ENCODE measurements at regions not wholly inside any gene's neighbourhood (a gene's known extent, or its start where the extent isn't known, plus 50 kb on each side); places are given as distances from the start of the nearest gene placed in this dataset.

- H3K9me3 ChIP-seq (ENCODE audit: insufficient read depth, low read length), result no peaks in the 10 kb centered on the region
- no peak overlapping the region for H3K27ac ChIP-seq (ENCODE audit: low read depth, low read length)
- H3K9me2 ChIP-seq (replicated peaks; ENCODE audit: insufficient read depth, low read length), result no peaks in the 10 kb centered on the region
- no peaks in the 10 kb centered on the region for H3F3A ChIP-seq (ENCODE audit: insufficient read depth)
- H4K20me1 ChIP-seq (ENCODE audit: low read depth, low read length), result no peaks in the 10 kb centered on the region
- H3K27me3 ChIP-seq (ENCODE audit: low read length), result no peaks in the 10 kb centered on the region
- H3K79me2 ChIP-seq (ENCODE audit: insufficient read depth, low read length), result no peaks in the 10 kb centered on the region
- H3K36me3 ChIP-seq (ENCODE audit: low read length), result no peaks in the 10 kb centered on the region
- no peak overlapping the region for H3K4me3 ChIP-seq (ENCODE audit: insufficient read depth, low read length, poor library complexity, severe bottlenecking)
- H3K4me2 ChIP-seq (ENCODE audit: low read depth, low read length, poor library complexity, severe bottlenecking), result no peak overlapping the region
- H2AFZ ChIP-seq (ENCODE audit: low read depth, low read length, severe bottlenecking), result no peak overlapping the region
- H3K9ac ChIP-seq (ENCODE audit: low read length), result no peak overlapping the region
- TF ChIP-seq EZH2phosphoT487 (conservative IDR thresholded peaks at IDR 0.05; ENCODE audit: low read length), result no peak
- TF ChIP-seq, protein P1, sequence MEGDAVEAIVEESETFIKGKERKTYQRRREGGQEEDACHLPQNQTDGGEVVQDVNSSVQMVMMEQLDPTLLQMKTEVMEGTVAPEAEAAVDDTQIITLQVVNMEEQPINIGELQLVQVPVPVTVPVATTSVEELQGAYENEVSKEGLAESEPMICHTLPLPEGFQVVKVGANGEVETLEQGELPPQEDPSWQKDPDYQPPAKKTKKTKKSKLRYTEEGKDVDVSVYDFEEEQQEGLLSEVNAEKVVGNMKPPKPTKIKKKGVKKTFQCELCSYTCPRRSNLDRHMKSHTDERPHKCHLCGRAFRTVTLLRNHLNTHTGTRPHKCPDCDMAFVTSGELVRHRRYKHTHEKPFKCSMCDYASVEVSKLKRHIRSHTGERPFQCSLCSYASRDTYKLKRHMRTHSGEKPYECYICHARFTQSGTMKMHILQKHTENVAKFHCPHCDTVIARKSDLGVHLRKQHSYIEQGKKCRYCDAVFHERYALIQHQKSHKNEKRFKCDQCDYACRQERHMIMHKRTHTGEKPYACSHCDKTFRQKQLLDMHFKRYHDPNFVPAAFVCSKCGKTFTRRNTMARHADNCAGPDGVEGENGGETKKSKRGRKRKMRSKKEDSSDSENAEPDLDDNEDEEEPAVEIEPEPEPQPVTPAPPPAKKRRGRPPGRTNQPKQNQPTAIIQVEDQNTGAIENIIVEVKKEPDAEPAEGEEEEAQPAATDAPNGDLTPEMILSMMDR (IDR thresholded peaks at IDR 0.05; ENCODE audit: insufficient read depth, low read length, poor library complexity, severe bottlenecking), result no peak
Measured at GRCh38 chr9:4417578-4418325, 72.5 kb upstream of the SLC1A1 start.

GRCh38 chr9:4416467-4416866 is 73.8 kb upstream of the SLC1A1 start:
- TF ChIP-seq, protein P1 (IDR thresholded peaks at IDR 0.05; ENCODE audit: insufficient read depth, low read length, poor library complexity, severe bottlenecking), result no peak
- TF ChIP-seq EZH2phosphoT487 (conservative IDR thresholded peaks at IDR 0.05; ENCODE audit: low read length), result no peak
- Histone ChIP-seq H3K4me3 (ENCODE audit: insufficient read depth, low read length, poor library complexity, severe bottlenecking) (no peak overlapping the region), H3K27ac (ENCODE audit: low read depth, low read length) (no peak overlapping the region), H3K9me3 (ENCODE audit: insufficient read depth, low read length) (no peaks in the 10 kb centered on the region), H3F3A (ENCODE audit: insufficient read depth) (no peaks in the 10 kb centered on the region), H3K9ac (ENCODE audit: low read length) (no peak overlapping the region), H3K79me2 (ENCODE audit: insufficient read depth, low read length) (no peaks in the 10 kb centered on the region), H2AFZ (ENCODE audit: low read depth, low read length, severe bottlenecking) (no peak overlapping the region), H3K4me2 (ENCODE audit: low read depth, low read length, poor library complexity, severe bottlenecking) (no peak overlapping the region), H3K9me2 (replicated peaks; ENCODE audit: insufficient read depth, low read length) (no peaks in the 10 kb centered on the region), H4K20me1 (ENCODE audit: low read depth, low read length) (no peaks in the 10 kb centered on the region), H3K27me3 (ENCODE audit: low read length) (no peaks in the 10 kb centered on the region), H3K36me3 (ENCODE audit: low read length) (no peaks in the 10 kb centered on the region)

- Histone ChIP-seq H3K79me2 (ENCODE audit: insufficient read depth, low read length) (no peaks in the 10 kb centered on the region), H3K27ac (ENCODE audit: low read depth, low read length) (no peak overlapping the region), H2AFZ (ENCODE audit: low read depth, low read length, severe bottlenecking) (no peak overlapping the region), H3K4me3 (ENCODE audit: insufficient read depth, low read length, poor library complexity, severe bottlenecking) (no peak overlapping the region), H3K36me3 (ENCODE audit: low read length) (no peaks in the 10 kb centered on the region), H3K4me2 (ENCODE audit: low read depth, low read length, poor library complexity, severe bottlenecking) (no peak overlapping the region), H3F3A (ENCODE audit: insufficient read depth) (no peaks in the 10 kb centered on the region), H3K9me2 (replicated peaks; ENCODE audit: insufficient read depth, low read length) (no peaks in the 10 kb centered on the region), H3K27me3 (ENCODE audit: low read length) (no peaks in the 10 kb centered on the region), H3K9ac (ENCODE audit: low read length) (no peak overlapping the region), H3K9me3 (ENCODE audit: insufficient read depth, low read length) (no peaks in the 10 kb centered on the region), H4K20me1 (ENCODE audit: low read depth, low read length) (no peaks in the 10 kb centered on the region)
- no peak for TF ChIP-seq EZH2phosphoT487 (conservative IDR thresholded peaks at IDR 0.05; ENCODE audit: low read length)
Measured at GRCh38 chr9:4415281-4415680, 75.0 kb upstream of the SLC1A1 start.

DNA sequence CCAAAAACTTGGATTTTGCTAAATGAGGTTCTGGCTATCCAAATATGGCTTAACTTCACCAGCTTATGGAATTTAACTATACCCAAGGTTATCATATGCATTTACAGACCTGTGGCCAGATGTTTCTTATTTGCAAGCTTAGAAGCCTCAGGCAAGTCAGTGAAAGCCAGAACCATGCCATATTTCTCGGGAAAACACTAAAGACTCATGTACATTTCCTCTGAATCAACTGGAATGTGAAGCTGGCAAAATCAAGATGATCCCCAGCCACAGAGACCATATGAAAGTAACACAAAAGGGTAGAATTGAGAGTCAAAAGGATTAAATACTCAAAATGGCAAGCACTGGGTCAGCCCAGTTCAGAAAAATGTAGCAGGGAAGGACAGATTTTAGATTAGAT is 76.4 kb upstream of the SLC1A1 start:
- Histone ChIP-seq H3K4me2 (ENCODE audit: low read depth, low read length, poor library complexity, severe bottlenecking) (no peak overlapping the region), H3K4me3 (ENCODE audit: insufficient read depth, low read length, poor library complexity, severe bottlenecking) (no peak overlapping the region), H2AFZ (ENCODE audit: low read depth, low read length, severe bottlenecking) (no peak overlapping the region), H3K27ac (ENCODE audit: low read depth, low read length) (no peak overlapping the region), H3K36me3 (ENCODE audit: low read length) (no peaks in the 10 kb centered on the region), H3K9me2 (replicated peaks; ENCODE audit: insufficient read depth, low read length) (no peaks in the 10 kb centered on the region), H3K9ac (ENCODE audit: low read length) (no peak overlapping the region), H3F3A (ENCODE audit: insufficient read depth) (no peaks in the 10 kb centered on the region), H3K9me3 (ENCODE audit: insufficient read depth, low read length) (no peaks in the 10 kb centered on the region), H4K20me1 (ENCODE audit: low read depth, low read length) (no peaks in the 10 kb centered on the region), H3K27me3 (ENCODE audit: low read length) (no peaks in the 10 kb centered on the region), H3K79me2 (ENCODE audit: insufficient read depth, low read length) (no peaks in the 10 kb centered on the region)
- TF ChIP-seq EZH2phosphoT487 (conservative IDR thresholded peaks at IDR 0.05; ENCODE audit: low read length), result no peak
- TF ChIP-seq, protein P1 (IDR thresholded peaks at IDR 0.05; ENCODE audit: insufficient read depth, low read length, poor library complexity, severe bottlenecking), result no peak
